ENCODE measurements at regions not wholly inside any gene's neighbourhood (a gene's known extent, or its start where the extent isn't known, plus 50 kb on each side); places are given as distances from the start of the nearest gene placed in this dataset.
"Not testable (repeated sequence)": the region's sequence is repeated elsewhere in the genome, so short reads cannot be mapped to it uniquely, and the experiment has no call there.

DNA sequence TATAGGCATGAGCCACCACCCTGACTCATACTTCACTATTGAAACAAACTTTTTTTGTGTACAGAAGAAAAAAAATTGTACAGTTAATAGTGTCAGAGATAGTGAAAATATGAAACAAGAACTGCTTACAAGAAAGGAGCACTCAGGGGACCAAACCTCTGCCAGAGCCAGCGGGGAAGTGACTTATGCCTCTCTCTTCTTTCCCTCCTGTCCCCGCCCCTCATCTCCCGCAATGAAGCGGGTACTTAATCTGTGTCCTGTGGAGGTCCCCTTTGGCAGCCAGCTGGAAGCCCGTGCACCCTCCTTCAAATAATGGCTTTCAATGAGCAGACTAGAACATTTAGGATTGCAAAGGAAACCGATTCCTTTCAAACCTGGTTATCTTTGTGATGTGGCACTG, 51.5 kb downstream of the PPIAL4A start:
- DNase-seq: not testable (repeated sequence)

DNA sequence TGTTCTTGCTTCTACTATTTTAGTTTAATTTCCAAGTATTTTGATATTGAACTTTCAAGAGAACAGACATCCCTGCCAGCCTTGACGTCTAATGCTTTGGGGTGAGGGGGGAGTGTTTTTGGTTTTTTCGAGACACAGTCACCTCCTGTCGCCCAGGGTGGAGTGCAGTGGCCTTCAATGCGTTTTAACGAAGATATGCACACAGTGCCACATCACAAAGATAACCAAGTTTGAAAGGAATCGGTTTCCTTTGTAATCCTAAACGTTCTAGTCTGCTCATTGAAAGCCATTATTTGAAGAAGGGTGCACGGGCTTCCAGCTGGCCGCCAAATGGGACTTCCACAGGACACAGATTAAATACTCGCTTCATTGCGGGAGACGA, 52.3 kb downstream of the PPIAL4A start:
- intact Hi-C loops (cut with DNase I): not testable (repeated sequence)
- DNase-seq: peak in 1 of 42 donors; percentile 11

More for the DNA sequence above, 51.5 kb downstream of the PPIAL4A start:
- intact Hi-C loops (cut with DNase I): not testable (repeated sequence)

DNA sequence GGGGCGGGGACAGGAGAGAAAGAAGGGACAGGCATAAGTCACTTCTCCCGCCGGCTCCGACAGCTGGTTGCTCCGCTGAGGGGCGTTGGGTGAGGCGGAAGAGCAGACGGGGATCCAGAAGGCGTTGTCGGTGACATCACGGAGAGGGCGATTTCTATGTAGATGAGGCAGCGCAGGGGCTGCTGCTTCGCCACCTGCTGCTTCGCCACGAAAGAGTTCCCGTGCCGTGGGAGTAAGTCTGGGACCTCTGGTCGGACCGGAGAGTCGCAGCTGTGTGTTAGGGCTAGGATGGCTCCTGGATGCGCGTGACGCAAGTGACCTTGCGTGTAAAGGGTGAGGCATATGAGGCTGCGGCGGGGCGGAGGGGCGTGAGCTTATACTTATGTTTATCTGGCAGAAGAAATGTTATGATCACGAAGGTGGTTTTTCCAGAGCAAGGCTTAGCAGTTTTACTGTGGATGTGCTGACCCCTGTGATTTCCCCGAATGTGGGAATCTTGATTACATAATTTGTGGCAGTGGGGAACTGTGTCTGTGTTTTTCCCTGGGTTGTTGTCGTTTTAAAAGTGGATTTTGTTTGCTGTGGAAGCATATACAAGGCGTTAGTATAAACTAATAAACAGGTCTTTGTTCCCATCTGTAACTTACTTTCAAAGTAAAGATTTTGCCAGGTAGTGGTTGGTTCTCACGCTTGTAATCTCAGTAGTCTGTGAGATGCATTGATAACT, 52.8 kb downstream of the PPIAL4A start:
- peak; percentile 15 to 76 (median 54) for DNase-seq
- intact Hi-C loops (cut with DNase I): not testable (repeated sequence)

DNA sequence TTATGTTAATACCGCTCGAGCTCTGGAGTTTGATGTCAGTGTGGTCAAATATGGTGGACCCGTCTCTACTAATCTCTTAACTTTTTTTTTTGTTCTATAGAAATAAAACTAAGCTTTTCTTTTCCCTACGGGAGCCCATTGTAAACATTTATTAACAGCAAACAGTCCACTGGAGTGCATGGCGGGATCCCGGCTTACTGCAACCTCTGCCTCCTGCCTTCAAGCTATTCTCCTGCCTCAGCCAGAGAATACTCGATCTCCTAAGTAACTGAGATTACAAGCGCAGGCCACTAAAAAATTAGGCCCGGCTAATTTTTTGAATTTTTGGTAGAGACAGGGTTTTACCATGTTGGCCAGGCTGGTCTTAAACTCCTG, 53.4 kb downstream of the PPIAL4A start:
- intact Hi-C loops (cut with DNase I); DNase-seq: not testable (repeated sequence)

DNA sequence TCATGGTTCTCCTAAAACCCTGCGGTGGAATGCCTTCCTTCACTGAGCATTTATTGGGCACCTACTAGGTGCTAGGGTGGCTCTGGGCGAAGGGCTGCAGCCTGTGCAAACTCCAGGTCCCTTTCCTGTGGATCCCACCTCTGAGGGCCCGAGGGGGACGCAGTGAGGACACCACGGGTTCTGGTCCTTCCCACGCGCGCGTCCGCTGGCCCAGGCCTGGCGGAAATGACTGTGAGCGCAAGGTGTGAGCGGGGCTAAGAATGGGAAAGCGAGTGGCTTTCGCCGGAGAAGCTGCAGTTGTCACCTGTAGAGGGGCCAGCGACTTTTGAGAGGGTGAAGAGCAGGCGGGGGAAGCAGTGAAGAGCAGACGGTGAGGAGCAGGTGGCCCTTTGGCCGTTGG, 55.1 kb downstream of the PPIAL4A start:
- DNase-seq; intact Hi-C loops (cut with DNase I): not testable (repeated sequence)

DNA sequence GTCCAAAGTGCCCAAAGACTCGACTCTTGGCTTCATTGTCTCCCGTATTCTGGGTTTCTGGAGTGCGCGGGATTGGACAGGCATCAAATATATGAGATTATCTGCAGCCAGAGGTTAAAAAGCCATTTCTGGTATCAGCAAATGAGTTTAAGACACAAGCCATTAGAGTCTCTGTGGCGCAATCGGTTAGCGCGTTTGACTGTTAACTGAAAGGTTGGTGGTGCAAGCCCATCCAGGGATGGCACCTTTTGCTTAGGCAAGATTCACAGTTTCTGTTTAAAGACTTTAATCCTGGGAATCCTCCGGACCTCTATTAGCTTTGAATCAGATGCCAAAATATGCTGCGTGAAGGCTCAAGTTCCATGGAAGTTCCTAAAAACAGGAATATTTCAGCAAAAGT, 55.6 kb downstream of the PPIAL4A start:
- DNase-seq; intact Hi-C loops (cut with DNase I): not testable (repeated sequence)

DNA sequence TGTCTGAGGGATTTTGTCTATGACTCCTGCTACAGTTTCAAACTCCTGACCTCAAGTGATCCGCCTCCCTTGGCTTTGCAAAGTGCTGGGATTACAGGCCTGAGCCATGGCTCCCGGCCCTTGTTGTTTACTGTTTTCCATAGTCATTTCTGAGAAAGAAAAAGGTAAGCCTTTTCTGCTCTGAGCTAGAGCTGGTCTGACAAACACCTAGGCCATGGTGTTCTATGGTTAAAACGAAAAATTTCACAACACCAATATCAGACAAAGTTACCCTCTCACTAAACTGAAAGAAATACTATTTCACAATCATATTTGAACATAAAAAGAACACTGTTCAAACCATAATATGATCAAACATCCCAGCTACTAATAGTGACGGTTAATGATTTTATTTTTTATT, 57.5 kb downstream of the PPIAL4A start:
- intact Hi-C loops (cut with DNase I); DNase-seq: not testable (repeated sequence)

DNA sequence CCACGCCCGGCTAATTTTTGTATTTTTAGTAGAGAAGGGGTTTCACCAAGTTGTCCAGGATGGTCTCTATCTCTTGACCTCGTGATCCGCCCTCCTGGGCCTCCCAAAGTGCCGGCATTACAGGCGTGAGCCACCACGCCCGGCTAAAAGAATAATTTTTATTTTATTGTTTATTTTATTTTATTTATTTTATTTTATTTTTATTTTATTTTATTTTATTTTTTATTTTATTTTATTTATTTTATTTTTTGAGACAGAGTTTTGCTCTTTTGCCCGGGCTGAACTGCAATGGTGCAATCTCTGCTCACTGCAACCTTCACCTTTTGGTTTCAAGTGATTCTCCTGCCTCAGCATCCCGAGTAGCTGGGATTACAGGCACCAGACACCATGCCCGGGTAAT, 60.2 kb downstream of the PPIAL4A start:
- DNase-seq; intact Hi-C loops (cut with DNase I): not testable (repeated sequence)

DNA sequence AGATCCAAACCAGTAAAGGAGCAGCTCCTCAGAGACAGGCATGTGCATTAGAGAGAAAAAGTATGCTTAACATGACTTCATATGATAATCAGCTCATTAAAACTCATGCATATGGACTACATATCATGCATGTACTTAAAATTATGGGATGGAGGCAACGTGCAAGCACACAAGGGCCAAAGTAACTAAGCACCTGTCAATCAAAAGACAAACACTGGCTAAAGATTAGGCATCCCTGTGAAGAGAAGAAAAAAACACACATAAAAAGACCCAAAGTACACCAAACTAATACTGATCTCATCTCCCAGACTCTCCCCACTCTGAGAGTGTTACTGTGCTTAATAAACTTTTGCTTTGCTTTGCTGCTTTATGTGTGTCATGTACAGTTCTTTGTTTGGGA, 61.1 kb downstream of the PPIAL4A start:
- intact Hi-C loops (cut with DNase I); DNase-seq: not testable (repeated sequence)

DNA sequence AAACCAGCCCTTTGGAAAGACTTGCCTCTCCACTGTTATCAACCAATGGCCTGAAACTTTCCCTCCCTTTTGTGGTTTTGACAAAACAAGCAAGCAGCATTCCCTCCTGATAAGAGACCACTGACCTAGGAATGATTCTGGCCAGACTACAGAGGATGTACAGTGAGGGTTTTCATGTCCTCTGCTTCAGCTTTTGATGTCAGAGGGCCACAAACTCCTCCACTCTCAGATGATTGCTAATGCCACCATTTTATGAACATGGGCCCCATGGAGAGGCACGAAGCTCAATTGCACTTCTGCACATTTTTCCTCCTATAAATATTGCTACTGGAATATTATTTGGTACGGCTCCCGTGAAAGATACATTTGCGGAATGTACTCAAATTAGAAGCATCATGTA, 61.5 kb downstream of the PPIAL4A start:
- intact Hi-C loops (cut with DNase I); DNase-seq: not testable (repeated sequence)

DNA sequence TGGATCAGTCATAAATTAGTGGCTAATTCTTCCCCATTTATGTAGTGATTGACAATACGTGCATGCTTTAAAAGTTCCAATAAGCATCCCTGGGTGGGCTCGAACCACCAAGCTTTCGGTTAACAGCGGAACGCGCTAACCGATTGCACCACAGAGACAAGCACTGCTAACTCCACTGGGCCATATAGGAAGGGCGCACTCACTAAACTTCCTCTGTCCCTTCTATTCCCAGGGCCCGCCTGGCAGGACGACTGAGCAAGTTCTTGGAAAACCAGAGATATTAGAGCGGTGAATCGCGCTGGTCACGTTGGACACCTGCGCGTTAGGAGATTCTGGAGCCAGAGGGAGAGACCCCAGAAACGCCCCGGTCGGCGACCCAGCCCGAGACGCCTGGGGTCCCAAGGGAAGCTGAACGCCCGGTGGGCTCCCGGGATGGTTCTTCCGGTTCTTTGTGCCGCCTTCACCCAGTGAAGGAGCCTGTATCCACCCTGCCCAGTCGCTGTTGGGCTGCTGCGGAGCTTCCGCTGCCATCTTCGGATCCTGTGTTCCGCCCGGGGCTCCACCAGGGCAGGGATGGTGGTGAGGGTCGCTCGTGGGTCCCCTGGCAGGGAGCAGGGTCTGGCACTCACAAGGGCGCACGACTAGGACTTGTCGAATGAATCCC, 62.8 kb downstream of the PPIAL4A start:
- DNase-seq; intact Hi-C loops (cut with DNase I): not testable (repeated sequence)

DNA sequence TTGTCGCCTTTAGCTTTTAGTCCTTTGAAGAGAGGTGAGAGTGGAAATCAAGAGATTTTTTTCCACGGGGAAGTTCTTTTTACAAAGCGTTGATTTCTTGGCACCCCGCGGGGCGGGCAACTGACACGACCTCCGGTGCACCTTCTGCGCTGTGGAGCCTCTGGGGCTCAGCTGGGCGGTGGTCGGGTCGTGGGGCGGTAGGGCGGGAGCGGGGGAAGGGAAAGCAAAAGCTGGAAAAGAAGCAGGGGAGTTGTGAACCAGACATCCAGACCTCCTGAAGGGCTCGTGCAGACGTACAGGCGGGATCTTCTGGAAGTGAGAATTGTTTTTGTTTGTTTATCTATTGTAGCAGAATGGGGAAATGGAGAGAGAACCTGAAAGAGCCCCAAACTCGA, 63.3 kb downstream of the PPIAL4A start:
- DNase-seq: not testable (repeated sequence)

DNA sequence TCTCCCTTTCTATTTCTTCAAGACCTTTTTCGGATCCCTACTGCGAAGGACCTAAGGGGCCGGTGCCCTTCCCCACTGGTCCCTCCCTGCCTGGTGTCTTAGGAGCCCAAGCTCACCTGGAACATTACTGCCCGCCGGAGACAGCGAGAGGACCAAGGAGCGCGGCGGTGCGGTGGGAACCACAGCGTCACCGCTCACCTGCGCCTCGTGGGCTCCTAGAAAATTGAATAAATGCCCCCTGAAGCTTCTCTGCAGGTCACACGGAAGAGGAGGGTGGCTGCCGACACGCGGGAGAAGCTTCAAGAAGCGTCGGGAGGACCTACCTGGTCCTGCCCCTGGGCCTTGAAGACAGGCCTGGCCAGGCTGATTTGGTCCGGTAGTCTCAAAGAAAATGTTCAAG, 65.2 kb downstream of the PPIAL4A start:
- no peak for DNase-seq
- intact Hi-C loops (cut with DNase I): no loop called here

More for the DNA sequence above, 63.3 kb downstream of the PPIAL4A start:
- intact Hi-C loops (cut with DNase I): not testable (repeated sequence)

DNA sequence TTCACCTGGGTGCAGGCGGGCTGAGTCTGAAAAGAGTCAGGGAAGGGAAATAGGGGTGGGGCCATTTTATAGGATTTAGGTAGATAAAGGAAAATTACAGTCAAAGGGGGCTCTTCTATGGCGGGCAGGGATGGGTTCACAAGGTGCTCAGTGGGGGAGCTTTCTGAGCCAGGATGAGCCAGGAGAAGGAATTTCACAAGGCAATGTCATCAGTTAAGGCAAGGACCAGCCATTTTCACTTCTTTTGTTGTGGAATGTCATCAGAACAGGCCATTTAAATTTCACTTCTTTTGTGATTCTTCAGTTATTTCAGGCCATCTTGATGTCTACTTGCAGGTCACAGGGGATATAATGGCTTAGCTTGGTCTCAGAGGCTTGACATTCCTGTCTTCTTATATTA, 66.4 kb downstream of the PPIAL4A start:
- DNase-seq; intact Hi-C loops (cut with DNase I): not testable (repeated sequence)

DNA sequence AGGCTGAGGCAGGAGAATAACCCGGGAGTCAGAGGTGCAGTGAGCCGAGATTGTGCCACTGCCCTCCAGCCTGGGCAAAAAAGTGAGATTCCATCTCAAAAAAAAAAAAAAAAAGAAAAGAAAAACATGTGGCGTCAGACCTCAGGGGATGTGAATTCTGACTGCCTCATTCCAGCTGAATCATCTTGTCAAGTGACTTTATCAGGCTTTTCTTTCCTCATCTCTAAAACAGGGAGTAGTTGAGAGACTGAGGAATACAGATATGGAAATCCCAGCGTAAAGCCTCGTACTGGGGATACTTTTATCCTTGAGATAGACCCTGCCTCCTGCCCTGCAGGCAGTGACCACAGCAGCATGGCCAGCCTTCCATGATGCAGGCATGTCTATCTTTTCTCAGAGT, 76.4 kb downstream of the PPIAL4A start:
- intact Hi-C loops (cut with DNase I); DNase-seq: not testable (repeated sequence)

DNA sequence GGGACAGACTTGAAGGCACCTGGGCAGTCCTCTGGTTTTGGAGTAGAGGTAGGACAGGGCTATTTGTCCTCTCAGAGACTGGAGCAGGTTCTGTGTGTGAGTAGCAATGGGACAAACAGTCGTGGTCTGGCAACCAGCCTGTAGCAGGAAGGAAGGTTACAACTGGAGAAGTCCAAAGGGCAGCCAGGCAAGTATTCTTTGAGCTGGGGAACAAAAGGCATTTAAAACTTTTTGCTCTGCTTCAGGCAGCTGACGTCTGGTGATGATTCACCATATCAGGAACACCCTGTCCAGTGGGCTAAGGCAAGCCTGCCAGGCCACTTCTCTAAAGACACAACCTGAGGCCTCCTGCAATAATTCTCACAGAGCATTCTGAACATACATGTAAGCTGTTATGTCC, 83.3 kb downstream of the PPIAL4A start:
- peak in 4 of 42 donors; percentile 8 to 42 (median 31) for DNase-seq
- intact Hi-C loops (cut with DNase I): not testable (repeated sequence)

DNA sequence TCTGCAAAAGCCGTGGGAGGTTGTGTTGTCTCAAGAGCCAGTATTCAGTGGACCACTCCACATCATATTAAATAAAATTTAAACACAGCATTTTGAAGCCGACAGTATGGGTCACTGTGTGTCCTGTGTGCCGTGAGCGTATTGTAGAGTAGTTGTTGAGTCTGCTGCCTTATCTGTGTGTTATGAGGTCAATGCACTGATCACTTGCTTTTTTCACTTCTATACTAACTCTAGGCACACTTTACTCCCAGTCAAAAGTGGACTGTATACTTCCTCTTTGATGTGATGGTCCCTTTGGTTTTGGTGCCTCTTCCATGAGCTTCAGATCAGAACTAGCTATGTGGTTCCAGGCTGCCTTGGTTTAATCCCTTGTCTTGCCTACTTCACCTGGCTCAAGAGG, 84.3 kb downstream of the PPIAL4A start:
- DNase-seq; intact Hi-C loops (cut with DNase I): not testable (repeated sequence)

DNA sequence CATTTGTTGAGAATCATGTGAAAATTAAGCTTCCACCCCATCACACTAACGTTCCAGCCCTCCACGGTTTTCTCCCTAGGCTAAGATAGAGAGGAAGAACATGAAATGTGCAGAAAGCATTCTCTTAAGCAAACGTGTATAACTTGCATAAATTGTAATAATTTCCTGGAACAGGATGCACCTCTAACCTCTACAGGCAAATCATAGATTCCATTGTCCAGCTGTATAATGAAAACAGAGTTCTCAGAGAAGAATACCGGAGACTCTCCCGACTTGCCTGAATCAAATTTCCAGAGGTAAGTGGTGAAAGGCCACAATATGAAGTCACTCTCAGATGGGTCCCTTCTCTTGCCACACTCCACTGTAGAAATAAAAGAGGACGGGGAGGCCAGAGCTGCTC, 87.7 kb downstream of the PPIAL4A start:
- intact Hi-C loops (cut with DNase I); DNase-seq: not testable (repeated sequence)

DNA sequence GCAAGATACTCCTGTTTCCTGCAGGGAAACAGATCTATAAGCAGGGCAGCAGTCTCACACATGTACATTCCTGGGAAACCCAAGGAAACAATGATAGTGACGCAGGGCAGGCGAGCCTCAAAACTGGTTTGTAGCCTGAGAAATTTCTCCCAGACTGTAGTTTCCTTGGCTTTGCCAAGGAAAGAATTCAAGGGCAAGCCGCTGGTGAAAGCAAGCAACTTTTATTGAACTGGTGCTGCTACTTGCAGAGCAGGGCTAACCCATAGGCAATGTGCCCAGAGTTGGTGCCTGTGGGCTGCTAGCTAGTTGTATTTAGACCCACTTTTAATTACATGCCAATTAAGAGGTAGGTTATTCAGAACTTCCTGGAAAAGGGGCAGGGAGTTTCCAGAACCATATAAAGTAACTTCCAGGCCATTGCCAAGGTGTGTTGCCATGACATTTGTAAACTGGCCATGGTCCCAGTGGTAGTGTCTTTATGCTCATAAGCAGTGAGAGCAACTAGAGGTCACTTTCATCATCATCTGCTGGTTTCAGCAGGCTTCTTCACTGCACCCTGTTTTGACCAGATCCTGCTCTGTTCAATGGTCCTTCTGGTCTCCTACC, 92.0 kb downstream of the PPIAL4A start:
- peak in 11 of 42 donors; percentile 7 to 57 (median 15) for DNase-seq
- intact Hi-C loops (cut with DNase I): not testable (repeated sequence)

DNA sequence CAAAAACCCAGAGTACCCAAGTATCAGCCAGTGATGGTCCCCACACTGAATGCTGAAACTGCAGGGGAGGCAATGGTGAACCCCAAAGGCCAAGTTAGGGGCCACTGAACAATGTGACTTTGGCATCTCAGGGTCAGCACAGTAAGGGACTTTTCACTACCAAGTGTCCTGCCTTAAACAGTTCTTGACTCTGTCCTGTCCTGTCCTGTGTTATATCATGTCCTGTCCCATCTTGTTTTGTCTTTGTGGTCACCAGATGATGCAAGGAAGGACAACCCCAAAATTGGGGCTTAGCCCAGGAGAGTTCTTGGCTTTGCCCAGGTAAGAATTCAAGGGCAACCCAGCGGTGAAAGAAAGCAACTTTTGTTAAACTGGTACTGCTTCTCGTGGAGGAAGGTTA, 105.0 kb downstream of the PPIAL4A start:
- intact Hi-C loops (cut with DNase I); DNase-seq: not testable (repeated sequence)

Measured in head of caudate nucleus (tissue), 42 donors.